GM21576 (cell line): ENCODE measurements at regions not wholly inside any gene's neighbourhood (a gene's known extent, or its start where the extent isn't known, plus 50 kb on each side); places are given as distances from the start of the nearest gene placed in this dataset.

Experiments used
- ATAC-seq: cut with Tn5 transposase; IDR thresholded peaks from one replicate; pipeline ENCODE4 v1.9.1; 2021; ENCODE audit warnings: mild to moderate bottlenecking, moderate library complexity; ENCODE audit not compliant: unreplicated experiment

DNA sequence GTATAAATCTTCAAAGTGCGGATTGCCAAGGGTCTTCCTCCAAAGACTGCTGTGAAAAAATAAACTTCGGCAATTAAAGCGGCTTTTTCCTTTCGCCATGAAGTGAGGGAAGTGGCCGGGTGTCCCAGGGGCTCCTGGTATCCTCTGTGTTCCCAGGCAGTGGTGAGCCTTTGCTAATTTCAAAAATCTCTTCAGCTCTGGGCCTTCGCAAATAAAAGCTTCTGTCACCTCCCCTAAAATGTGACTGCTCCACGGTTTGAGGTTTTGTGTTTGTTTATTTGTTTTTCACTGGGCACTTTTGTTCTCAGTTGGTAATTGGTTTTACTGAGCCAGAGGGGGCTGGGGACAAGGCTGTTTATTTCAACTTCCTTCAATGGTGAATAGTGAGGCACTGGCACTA is 270.1 kb upstream of the POU3F3 start:
- no peak for ATAC-seq

DNA sequence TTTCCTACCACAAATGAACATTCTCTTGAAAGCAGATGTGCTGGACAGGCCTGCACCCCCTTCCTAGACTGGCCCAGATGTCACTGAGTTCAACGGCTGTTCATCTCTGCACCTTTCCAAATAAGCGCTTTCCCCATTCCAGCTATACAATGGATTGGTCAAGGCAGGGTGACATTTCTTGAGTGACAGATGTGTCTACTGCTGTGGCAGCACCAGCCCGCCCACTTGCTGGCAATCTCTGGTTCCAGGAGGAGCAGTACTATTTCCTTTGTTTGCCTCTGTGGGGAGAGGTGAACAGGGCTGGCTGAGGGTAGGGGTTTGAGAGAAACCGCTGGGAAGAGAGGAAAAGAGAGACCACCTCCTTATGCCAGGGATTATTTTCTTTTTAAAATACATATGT is 269.5 kb upstream of the POU3F3 start:
- ATAC-seq: no peak

DNA sequence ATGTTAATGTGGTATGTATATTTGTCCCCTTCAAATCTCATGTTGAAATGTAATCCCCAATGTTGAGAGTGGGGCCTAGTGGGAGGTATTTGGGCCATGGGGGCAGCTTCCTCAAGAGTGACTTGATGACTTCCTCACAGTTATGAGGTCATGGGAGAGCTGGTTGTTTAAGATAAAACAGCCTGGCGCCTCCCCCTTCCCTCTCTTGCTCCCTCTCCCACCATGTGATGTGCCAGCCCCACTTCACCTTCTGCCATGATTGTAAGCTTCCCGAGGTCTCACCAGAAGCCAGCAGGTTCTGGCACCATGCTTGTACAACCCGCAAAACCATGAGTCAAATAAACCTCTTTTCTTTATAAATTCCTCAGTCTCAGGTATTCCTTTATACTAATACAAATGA is 258.3 kb upstream of the POU3F3 start:
- no peak for ATAC-seq

DNA sequence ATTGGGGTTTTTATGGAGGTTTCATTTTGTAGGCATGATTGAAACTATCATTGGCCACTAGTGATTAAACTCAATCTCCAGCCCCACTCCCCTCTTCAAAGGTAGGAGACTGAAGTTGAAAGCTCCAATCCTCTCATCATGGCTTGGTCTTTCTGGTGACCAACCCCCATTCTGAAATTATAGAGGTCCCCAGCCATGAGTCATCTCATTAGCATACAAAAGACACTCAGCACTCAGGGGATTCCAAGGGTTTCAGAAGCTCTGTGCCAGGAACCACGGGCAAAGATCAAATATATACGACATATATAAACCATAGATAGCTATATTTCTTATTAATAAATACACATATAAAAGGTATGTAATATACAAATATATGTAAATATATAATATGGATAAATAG is 256.0 kb upstream of the POU3F3 start:
- ATAC-seq: no peak

DNA sequence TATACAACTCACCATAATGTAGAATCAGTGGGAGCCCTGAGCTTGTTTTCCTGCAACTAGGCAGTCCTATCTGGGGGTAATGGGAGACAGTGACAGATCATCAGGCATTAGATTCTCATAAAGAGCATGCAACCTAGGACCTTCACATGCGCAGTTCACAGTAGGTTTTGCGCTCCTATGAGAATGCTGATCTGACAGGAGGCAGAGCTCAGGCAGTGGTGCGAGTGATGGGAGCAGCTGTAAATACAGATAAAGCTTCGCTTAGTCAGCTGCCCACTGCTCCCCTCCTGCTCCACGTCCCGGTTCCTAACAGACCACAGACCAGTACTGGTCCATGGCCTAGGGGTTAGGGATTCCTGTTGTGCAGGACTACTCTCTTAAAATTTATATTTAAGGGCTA is 255.3 kb upstream of the POU3F3 start:
- ATAC-seq: no peak

DNA sequence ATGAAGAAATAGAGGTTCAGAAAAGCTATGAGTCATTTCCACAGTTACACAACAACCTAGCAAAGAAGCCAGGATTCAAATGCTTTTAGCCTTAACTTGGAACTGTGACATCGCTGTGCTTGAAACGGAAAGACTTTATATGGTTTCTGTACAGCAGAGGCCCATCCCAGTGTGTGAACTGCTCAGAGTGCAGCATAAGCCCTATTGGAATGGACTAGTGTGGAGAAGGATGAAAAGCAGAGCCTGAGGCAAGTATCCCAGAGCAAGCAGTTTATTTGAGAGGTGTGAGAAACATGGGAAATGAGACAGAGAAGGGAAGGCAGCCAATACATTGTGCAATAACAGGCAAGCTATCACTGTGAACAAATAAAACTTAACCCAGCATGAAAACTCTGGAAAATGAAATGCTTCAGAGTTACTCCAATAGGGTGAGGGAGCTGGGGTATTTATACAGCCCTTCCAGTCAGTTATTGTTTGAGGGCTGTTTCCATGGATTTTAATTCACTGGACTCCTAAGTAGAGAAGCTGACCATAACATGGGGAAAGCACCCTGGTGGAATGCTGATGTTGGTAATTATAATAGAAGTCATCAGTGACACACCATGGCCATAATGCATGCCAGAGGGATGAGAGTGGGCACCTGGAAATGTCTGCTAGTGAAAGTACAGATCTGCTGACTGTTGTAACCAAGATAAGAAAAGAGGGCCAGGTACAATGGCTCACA is 254.0 kb upstream of the POU3F3 start:
- ATAC-seq: no peak

DNA sequence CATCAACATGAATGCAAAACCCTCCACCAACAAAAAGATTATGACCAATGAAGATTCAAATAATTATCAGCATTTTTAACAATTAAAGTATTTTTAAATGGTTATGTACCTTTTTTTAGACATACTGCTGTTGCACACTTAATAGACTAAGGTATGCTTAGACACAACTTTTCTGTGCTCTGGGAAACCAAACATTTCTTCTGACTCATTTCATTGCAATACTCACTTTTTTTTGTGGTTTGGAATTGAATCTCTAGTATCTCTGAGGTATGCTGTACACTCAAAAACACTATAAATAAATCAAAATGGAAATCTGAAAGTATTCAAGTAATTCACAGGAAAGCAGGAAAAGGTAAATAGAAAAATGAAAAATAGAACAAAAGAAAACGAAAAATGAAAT is 247.9 kb upstream of the POU3F3 start:
- ATAC-seq: no peak

DNA sequence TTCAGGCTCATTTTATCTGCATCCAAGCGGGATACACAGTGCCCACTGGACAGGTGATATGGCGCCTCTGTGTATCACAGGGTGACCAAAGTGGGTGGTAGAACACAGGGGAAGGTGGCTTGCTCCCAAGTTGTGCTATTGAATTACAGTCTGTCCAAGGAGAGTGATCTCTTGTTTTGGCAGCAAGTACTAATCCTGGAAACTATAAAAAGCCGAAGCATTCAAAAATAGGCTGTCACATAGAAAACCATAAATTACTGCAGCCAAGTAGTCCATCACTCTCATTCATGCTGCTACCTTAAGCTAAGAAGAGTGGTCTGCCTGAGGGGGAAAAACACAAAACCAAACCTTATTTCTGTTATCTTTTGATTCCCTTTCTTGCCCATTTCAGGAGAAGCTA is 237.1 kb upstream of the POU3F3 start:
- no peak for ATAC-seq

DNA sequence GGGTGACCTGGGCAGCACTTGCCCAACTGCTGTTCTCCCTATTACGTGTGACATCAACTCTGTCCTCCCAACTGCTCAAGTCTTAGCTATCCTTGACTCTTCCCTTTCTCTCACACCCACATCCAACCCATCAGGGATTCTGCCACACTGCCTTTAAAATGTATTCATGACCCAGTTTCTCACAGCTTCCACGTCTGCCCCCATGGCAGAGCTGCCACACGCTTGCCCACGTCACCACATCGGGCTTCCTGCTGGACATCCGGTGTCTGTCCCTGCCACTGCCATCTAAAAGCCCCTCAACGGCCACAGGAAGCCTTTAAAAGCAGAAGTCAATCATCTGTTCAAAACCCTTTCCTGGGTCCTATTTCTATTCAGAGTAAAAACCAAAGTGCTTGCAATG is 233.1 kb upstream of the POU3F3 start:
- no peak for ATAC-seq

DNA sequence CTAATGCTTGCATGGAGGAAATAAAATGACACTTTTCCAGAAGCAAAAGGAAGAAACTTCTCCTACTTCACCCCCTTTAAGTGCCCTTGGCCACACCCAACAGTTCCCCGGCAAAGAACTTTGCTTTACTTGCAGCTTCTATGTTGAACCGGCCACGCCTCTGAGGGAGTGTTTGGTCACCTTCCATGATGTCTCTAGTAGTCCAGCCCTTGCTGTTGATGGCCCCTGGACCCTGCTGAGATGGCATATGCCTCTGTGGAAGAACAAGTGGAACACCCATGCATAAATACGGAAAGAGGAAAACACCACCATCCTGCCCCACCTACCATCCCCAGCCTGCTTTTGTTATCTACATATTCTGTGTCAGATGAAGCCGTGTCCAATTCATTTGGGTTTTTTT is 218.3 kb upstream of the POU3F3 start:
- no peak for ATAC-seq

DNA sequence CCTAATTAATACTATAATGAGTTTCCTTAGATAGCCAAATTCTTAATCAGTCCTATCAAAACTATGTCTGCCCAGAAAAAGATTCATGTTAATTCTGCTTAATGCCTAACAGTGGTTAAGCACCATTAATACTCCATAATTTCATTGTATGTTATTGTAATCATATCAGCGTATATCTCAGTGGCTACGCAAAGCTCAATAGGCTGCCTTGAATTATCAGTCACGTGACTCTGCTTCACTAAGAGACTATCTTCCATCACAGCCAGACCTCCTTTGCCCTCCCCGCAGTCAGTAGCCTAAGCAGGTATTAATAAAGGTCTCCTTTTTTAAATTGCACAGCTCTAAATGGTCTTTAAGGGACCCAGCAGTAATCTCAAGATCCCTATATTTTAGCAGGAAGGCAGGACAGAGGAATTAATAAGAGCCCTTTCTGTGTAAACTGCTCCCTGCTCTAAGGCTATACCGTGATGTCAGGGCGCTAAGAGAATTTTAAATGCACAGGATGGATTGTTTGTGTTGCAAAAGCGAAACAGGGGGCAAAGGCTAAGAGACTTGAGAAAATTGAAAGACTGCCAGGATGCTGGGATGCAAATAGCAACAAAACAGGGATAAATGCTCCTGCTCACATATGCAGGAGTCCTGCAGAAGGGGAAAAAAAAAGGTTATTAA is 215.6 kb upstream of the POU3F3 start:
- no peak for ATAC-seq

DNA sequence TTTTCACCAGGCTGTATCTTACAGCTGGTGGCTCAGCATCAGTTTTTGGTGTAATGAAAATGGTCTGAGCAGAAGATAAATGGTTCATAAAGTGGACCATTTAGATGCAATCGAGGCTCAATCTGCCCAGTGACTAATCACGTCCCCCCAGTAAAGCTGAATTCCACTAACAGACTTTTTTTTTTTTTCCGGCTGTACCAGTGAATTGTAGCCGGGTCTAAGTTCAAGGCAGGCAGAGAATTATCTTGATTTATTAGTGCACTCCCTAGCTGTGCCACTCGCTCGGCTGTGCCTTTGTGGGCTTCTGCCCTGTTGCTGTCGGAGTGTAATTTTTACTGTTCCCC is 215.1 kb upstream of the POU3F3 start:
- ATAC-seq: no peak

DNA sequence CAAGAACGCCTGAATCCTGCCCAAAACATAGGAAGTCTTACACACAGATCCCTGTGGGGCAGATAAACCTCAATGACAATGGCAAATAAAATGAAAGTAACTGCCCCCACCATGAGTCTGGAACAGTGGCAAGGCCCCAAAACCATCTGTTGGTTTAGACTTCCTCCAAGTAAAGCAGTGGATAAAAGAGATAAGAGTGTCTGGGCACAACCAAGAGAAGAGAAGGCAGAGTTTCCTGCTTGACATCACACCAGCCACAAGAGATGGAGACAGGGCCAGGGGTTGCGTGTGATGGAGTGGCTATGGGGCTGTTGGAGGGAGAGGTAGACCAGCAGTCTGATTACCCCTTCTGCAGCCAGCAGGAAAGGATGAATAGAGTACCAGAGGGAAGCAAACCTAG is 212.1 kb upstream of the POU3F3 start:
- ATAC-seq: no peak

DNA sequence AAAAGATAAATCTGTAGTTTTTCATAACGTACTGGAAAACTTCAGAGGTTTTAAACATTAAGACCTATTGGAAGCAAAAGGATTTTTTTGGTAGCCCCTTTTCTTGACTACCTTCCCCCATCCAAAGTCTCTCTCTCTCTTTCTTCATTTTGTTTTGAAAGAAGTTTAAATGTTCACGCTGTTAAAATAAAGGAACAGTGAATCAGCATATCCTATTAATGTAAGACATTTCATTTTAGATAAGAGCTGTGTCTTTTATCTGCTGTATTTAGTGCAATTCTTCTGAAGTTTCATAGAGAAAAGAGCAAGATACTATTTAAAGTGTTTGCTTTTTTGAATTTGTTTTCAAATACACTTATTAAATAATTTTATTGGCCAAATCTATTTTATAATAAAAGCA is 205.5 kb upstream of the POU3F3 start:
- ATAC-seq: no peak

DNA sequence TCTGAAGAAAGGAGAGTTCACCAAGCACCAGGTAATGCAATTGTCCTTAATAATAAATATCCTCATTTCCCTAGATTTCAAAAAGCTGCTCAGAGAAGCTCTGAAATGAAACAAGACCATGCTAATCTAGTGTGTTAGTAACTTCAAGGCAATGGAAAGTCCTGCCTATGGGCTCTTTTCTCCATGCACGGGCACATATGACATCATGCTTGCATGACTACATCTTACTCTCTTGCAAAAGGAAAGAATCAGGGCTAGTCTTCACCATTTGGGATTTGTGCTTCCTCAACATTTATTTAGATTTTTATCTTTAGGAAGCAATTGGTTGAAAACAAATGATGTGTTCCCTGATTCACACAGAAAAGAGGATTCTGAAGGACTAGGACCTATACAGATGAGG is 204.0 kb upstream of the POU3F3 start:
- ATAC-seq: no peak

DNA sequence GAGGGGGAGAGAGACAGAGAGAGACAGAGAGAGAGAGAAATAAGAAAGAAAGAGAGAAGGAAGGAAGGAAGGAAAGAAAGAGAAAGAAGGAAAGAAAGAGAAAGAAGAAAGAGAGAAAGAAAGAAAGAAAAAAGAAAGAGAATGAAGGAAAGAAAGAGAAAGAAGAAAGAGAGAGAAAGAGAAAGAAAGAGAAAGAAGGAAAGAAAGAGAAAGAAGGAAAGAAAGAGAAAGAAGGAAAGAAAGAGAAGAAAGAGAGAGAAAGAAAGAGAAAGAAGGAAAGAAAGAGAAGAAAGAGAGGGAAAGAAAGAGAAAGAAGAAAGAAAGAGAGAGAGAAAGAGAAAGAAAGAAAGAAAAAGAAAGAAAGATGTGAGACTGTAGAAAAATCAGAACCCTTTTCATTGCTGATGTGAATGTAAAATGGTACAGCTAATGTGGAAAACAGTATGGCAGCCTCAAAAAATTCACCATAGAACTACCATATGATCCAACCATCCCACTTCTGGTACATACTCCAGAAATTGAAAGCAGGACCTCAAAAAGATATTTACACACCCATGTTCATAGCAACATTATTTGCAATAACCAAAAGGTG is 203.4 kb upstream of the POU3F3 start:
- no peak for ATAC-seq

DNA sequence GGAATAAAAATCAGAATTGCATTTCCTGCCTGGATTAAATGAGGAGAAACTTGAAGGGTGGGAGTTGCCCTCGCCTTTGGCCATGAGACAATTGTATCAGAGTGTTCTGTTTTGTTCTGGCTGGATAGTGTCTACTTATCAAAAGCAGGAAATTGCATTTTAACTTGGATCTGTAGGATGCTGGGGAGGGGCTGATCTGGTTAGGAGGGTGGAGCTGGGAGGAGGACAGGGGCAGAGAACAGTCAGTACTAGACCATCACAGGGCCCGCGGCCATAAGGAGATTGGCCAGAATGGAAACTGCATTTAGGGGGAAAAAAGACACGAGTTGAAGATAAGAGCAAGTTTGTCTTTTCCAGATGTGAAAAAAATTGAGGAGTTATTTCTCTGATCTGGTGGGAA is 199.1 kb upstream of the POU3F3 start:
- no peak for ATAC-seq

DNA sequence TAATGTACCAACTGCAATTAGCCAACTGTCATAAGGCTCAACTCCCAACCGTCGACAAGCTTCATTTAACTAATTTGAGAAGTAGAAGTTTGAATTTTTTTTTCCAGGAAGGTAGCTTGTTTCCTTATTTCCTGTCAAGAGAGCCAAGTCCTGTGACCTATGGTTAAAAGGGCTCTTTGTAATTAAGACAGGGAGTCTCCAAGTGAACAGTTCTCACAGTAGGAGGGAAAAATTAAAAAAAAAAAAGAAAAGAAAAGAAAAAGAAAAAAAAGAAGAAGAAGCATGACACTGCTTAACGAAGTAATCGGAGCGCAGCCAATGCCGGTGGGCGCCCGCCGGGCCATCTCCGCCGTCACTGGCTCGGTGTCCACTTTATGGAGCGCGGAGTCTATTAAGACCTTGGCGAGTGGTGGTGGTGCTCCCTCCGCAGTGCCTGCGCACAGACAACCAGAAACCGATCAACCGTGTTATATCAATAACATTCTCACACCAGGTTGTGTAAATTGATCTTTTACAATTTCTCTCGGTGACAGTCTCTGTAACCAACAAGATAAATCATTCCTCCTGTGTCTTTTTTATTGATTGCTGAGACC is 197.2 kb upstream of the POU3F3 start:
- ATAC-seq: no peak

DNA sequence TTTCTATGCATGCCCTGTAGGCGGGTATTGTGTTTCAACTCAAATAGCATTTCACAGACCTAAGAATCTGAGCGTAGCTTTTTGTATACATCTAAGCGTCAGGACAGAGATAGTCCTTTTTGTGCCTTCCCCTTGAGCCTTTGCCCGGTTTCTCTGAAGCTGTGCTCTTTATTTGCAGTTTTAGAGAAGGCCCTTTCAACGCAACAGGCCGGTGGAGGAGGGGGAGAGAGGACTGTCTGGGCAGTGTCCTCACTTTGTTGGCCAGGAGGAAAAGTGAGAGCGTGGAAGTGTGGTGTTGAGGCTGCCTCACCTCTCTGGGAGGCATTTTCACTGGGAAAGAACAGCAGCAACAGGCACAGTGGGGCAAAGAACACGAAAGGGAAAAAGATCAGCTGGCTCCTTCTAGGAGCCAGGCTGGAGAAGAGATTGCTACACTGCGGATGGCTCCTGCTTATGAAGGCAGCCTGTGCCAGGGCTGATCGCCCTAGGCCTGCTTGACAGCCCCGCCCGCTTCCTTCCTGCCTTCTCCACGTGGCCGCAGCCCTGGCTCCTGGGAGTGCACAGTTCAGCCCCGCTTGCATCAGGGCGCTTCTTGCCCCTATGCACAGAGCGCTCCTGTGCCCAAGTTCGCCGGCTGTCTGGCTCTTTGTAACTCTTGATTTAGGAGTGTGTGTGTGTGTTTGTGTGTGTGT is 195.6 kb upstream of the POU3F3 start:
- ATAC-seq: no peak

DNA sequence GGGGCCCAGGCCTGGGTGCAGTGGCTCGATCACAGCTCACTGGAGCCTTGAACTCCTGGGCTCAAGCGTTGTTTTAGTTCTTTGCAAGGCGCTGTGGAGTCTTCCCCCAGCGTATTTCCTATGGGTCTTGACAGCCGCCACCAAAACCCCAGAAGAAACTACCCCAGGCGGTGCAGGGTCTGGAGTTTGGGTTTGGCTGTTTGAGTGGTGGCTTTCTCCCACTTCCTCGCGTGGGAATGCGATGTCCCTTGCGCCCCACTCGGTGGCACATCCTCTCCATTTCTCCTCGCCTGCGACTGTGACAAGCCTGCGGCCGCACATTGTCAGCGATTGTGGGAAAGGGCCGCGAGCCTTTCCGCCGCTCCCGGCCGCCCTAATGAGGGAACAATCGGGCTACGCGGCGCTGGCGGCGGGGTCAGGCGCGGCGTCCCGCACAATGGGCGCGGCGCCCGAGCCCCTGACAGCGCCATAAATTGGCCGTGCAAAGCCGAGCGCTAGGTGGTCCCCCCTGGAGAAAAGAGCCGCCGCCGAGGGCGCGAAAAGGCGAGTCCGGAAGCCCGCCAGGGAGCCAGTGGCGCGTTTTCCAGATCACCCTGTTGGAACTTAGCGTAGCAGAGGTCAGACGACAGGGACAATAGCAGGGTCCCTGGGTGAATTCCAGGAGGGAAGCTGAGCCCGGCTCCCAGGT is 194.9 kb upstream of the POU3F3 start:
- no peak for ATAC-seq

DNA sequence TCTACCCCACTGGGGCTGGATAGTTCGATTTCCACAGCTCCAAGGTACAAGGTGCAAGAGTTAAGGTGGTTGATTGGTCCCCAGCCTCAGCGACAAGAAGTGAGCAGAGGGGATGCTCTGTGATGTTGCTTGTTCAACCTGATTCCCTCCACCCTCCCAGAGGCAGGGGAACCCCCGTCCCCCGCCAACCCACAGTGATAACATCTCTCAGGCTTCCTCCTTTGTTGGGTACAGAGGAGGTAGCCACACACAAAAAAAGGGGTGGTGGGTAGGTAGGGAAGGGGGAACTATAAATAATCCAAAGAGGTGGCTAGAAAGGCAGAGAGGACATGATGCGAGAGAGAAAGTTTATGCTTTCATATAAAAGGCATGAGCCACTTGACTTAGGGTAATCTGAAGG is 192.9 kb upstream of the POU3F3 start:
- no peak for ATAC-seq
